ENCODE measurements at regions not wholly inside any gene's neighbourhood (a gene's known extent, or its start where the extent isn't known, plus 50 kb on each side); places are given as distances from the start of the nearest gene placed in this dataset.

GRCh38 chr7:51482976-51483375 is 166.4 kb upstream of the COBL start:
- Mint-ChIP-seq H3K4me1 (no peaks in the 10 kb centered on the region), H3K27me3 (no peaks in the 10 kb centered on the region), H3K9me3 (peaks cover 8% of the 10 kb centered on the region), H3K27ac (no peak overlapping the region), H3K4me3 (no peak overlapping the region), H3K36me3 (ENCODE audit: low read depth) (no peaks in the 10 kb centered on the region)
- no peak for TF ChIP-seq CTCF (IDR thresholded peaks at IDR 0.05)
- no peak for DNase-seq
- POLR2A ChIA-PET, result no interaction called here
- intact Hi-C loops (cut with micrococcal nuclease), result no loop called here
- no peak for ATAC-seq (ENCODE audit: low read depth)
- CTCF ChIA-PET, result no interaction called here

GRCh38 chr7:51481421-51481820 is 164.8 kb upstream of the COBL start:
- no peaks in the 10 kb centered on the region for H3K4me1 Mint-ChIP-seq

GRCh38 chr7:51477819-51478218 is 161.2 kb upstream of the COBL start:
- Mint-ChIP-seq H3K4me1 (no peaks in the 10 kb centered on the region), H3K27me3 (no peaks in the 10 kb centered on the region), H3K27ac (no peak overlapping the region), H3K36me3 (ENCODE audit: low read depth) (no peaks in the 10 kb centered on the region), H3K9me3 (peaks cover 2% of the 10 kb centered on the region), H3K4me3 (no peak overlapping the region)
- ChIA-PET CTCF (no interaction called here), POLR2A (no interaction called here)
- DNase-seq (no peak), ATAC-seq (ENCODE audit: low read depth) (no peak)
- intact Hi-C loops (cut with micrococcal nuclease), result no loop called here
- TF ChIP-seq CTCF (IDR thresholded peaks at IDR 0.05), result no peak

More at GRCh38 chr7:51481421-51481820, 164.8 kb upstream of the COBL start:
- no peak overlapping the region for H3K4me3 Mint-ChIP-seq
- DNase-seq (no peak), ATAC-seq (ENCODE audit: low read depth) (no peak)
- intact Hi-C loops (cut with micrococcal nuclease), result no loop called here
- ChIA-PET POLR2A (no interaction called here), CTCF (no interaction called here)
- peaks cover 7% of the 10 kb centered on the region for H3K9me3 Mint-ChIP-seq
- no peaks in the 10 kb centered on the region for H3K36me3 Mint-ChIP-seq (ENCODE audit: low read depth)
- H3K27me3 Mint-ChIP-seq, result no peaks in the 10 kb centered on the region
- TF ChIP-seq CTCF (IDR thresholded peaks at IDR 0.05), result no peak
- H3K27ac Mint-ChIP-seq, result no peak overlapping the region

GRCh38 chr7:51477323-51477722 is 160.7 kb upstream of the COBL start:
- Mint-ChIP-seq H3K27ac (no peak overlapping the region), H3K4me1 (no peaks in the 10 kb centered on the region), H3K9me3 (peaks cover 2% of the 10 kb centered on the region), H3K27me3 (no peaks in the 10 kb centered on the region), H3K4me3 (no peak overlapping the region), H3K36me3 (ENCODE audit: low read depth) (no peaks in the 10 kb centered on the region)
- no peak for TF ChIP-seq CTCF (IDR thresholded peaks at IDR 0.05)
- DNase-seq, result no peak
- intact Hi-C loops (cut with micrococcal nuclease), result no loop called here
- CTCF ChIA-PET, result no interaction called here
- POLR2A ChIA-PET, result no interaction called here
- ATAC-seq (ENCODE audit: low read depth), result no peak

GRCh38 chr7:51476026-51476425 is 159.4 kb upstream of the COBL start:
- Mint-ChIP-seq H3K9me3 (peaks cover 2% of the 10 kb centered on the region), H3K4me3 (no peak overlapping the region)
- POLR2A ChIA-PET, result no interaction called here

More at GRCh38 chr7:51476026-51476425, 159.4 kb upstream of the COBL start:
- DNase-seq (no peak), ATAC-seq (ENCODE audit: low read depth) (no peak)
- CTCF ChIA-PET, result no interaction called here
- Mint-ChIP-seq H3K27ac (no peak overlapping the region), H3K4me1 (no peaks in the 10 kb centered on the region), H3K27me3 (peaks cover 6% of the 10 kb centered on the region), H3K36me3 (ENCODE audit: low read depth) (no peaks in the 10 kb centered on the region)
- TF ChIP-seq CTCF (IDR thresholded peaks at IDR 0.05), result no peak
- intact Hi-C loops (cut with micrococcal nuclease), result no loop called here

Measured in activated B cell treated with CpG ODN at 0.5 μM for 24 hours (primary cell).